ENCODE measurements at regions not wholly inside any gene's neighbourhood (a gene's known extent, or its start where the extent isn't known, plus 50 kb on each side); places are given as distances from the start of the nearest gene placed in this dataset.

GRCh38 chr2:150413366-150413765 is 74.1 kb downstream of the RND3 start:
- H3K4me3 Mint-ChIP-seq: no peak overlapping the region
- H3K4me1 ChIP-seq (ENCODE audit: insufficient read depth, low read length): peaks cover 3% of the 10 kb centered on the region
- H3K9me3 Mint-ChIP-seq: peaks cover 0 to 4% of the 10 kb centered on the region in 2 experiments; a peak in 1 of 5 replicates
- no peak overlapping the region for H3K18ac ChIP-seq (ENCODE audit: insufficient read length, low read depth, low read length)
- no peak overlapping the region for H4K91ac ChIP-seq (ENCODE audit: insufficient read length, low read depth, low read length)
- H2BK20ac ChIP-seq (ENCODE audit: low read depth, low read length, poor library complexity, severe bottlenecking): no peak overlapping the region
- no peak overlapping the region for H2BK12ac ChIP-seq (ENCODE audit: insufficient read length, low read depth, low read length)
- no peak overlapping the region for H3K4ac ChIP-seq (ENCODE audit: low read depth, low read length)
- H4K20me1 ChIP-seq (ENCODE audit: control insufficient read depth, insufficient read depth, insufficient read length): no peaks in the 10 kb centered on the region
- H2BK15ac ChIP-seq (ENCODE audit: low read depth, low read length): no peak overlapping the region
- no peaks in the 10 kb centered on the region for H3K9me3 ChIP-seq (ENCODE audit: control insufficient read depth, low read depth, low read length)
- H3K79me2 ChIP-seq (ENCODE audit: insufficient read depth, low read length): no peaks in the 10 kb centered on the region
- no peak for TF ChIP-seq CTCF (conservative IDR thresholded peaks at IDR 0.05)
- no peak overlapping the region for H3K56ac ChIP-seq (ENCODE audit: insufficient read length, low read depth, low read length)
- no peak overlapping the region for H2AK5ac ChIP-seq (ENCODE audit: insufficient read length, low read length)
- H2BK5ac ChIP-seq (ENCODE audit: insufficient read length, low read length): no peak overlapping the region
- H3K27ac ChIP-seq (ENCODE audit: insufficient read length, low read depth, low read length): no peak overlapping the region
- no peak overlapping the region for H3K14ac ChIP-seq (ENCODE audit: insufficient read depth, low read length)
- H2AFZ ChIP-seq (ENCODE audit: low read length): no peak overlapping the region
- WGBS (ENCODE audit: extremely low coverage, insufficient read length, low lambda C conversion rate): no CpG with 5 or more reads among the region's 7 CpGs
- H3K36me3 Mint-ChIP-seq (ENCODE audit: insufficient read depth in 1 of 3, low read depth in 3 of 3): peaks cover 4 to 11% (median 6%) of the 10 kb centered on the region in 3 experiments; a peak in 5 of 7 replicates
- H3K23me2 ChIP-seq (ENCODE audit: insufficient read length, low read depth, low read length, poor library complexity, severe bottlenecking): no peaks in the 10 kb centered on the region
- H3K4me2 ChIP-seq (ENCODE audit: insufficient read depth, insufficient read length, low read length): no peak overlapping the region
- no peak overlapping the region for H4K8ac ChIP-seq (replicated peaks; ENCODE audit: insufficient read length, low read depth, low read length)
- no peak overlapping the region for H3K9ac ChIP-seq (ENCODE audit: extremely low read depth, insufficient read length, low read length)
- no peak overlapping the region for H3K27ac Mint-ChIP-seq
- H3K27me3 Mint-ChIP-seq (ENCODE audit: low read depth): no peaks in the 10 kb centered on the region
- H3K79me1 ChIP-seq (ENCODE audit: insufficient read depth, low read depth, low read length, poor library complexity, severe bottlenecking): no peaks in the 10 kb centered on the region
- no peak for DNase-seq
- H3T11ph ChIP-seq (ENCODE audit: low read length): no peak overlapping the region
- no peaks in the 10 kb centered on the region for H3K27me3 ChIP-seq (ENCODE audit: insufficient read depth, low read length)
- peaks cover 15% of the 10 kb centered on the region in 2 experiments for H3K4me1 Mint-ChIP-seq
- no peak overlapping the region for H4K5ac ChIP-seq (ENCODE audit: insufficient read length, low read depth, low read length)
- H2BK120ac ChIP-seq (ENCODE audit: low read depth, low read length, poor library complexity, severe bottlenecking): no peak overlapping the region
- no peak overlapping the region for H3K23ac ChIP-seq (ENCODE audit: insufficient read length, low read depth, low read length)
